Adrenal gland (tissue), 9 donors: ENCODE measurements at regions not wholly inside any gene's neighbourhood (a gene's known extent, or its start where the extent isn't known, plus 50 kb on each side); places are given as distances from the start of the nearest gene placed in this dataset.

Source experiments
- DNase-seq, 7 donors: peaks; one replicate each; pipeline ENCODE4 v3.0.0-alpha.2; 2019 to 2020
- H3K27ac ChIP-seq, 5 donors: fragments of 200-600 bp; sonication (generic) in 4 of 5; 1 replicate in 3 of 5; 2 replicates in 2 of 5; pipeline versions ENCODE4 v1.5.1 to v1.8.0; 2016 to 2020; ENCODE audit warnings: mild to moderate bottlenecking in 1 of 5
- H3K27me3 ChIP-seq: fragments of 200-600 bp; 2 replicates; pipeline ENCODE4 v1.8.0; 2021
- H3K36me3 ChIP-seq, 2 donors: fragments of 200-600 bp; replicated peaks in 1 of 2; 1 replicate in 1 of 2; 2 replicates in 1 of 2; pipeline versions ENCODE4 v1.5.1 to v1.8.0; 2018 to 2022
- H3K4me1 ChIP-seq, 2 donors: fragments of 200-600 bp; replicated peaks in 1 of 2; 1 replicate in 1 of 2; 2 replicates in 1 of 2; pipeline versions ENCODE4 v1.5.1 to v1.8.0; 2018 to 2021
- H3K4me3 ChIP-seq, 4 donors: fragments of 200-600 bp; sonication (generic) in 3 of 4; one replicate each; pipeline ENCODE4 v1.5.1; 2016 to 2018
- H3K9me3 ChIP-seq, 3 donors: fragments of 200-600 bp; sonication (generic) in 1 of 3; replicated peaks in 1 of 3; 1 replicate in 2 of 3; 2 replicates in 1 of 3; pipeline versions ENCODE4 v1.5.1 to v1.8.0; 2016 to 2021
- CTCF ChIP-seq, 6 experiments: fragments of 450-650 bp in 4 of 6; fragments of 200-600 bp in 2 of 6; sonication (generic) in 1 of 6; IDR thresholded peaks; 1 replicate in 5 of 6; 2 replicates in 1 of 6; pipeline versions ENCODE4 v1.5.1 to v1.8.0; 2016 to 2021; ENCODE audit warnings: antibody characterized with exemption in 6 of 6, mild to moderate bottlenecking in 2 of 6, moderate library complexity in 1 of 6
- POLR2A ChIP-seq, 2 donors: fragments of 450-650 bp; IDR thresholded peaks; one replicate each; pipeline ENCODE4 v1.6.1; 2017; ENCODE audit warnings: antibody characterized with exemption in 2 of 2, mild to moderate bottlenecking in 2 of 2, moderate library complexity in 1 of 2
- WGBS, 4 donors: extraction: QIAGEN DNeasy Blood & Tissue Kit in 2 of 4; methylation state at CpG; one replicate each; pipeline versions ENCODE4 v1.1.5 to v1.1.7; 2013 to 2017; 5-methylcytosine and 5-hydroxymethylcytosine counted together
- intact Hi-C, 2 donors: fragments of 100-400 bp; cut with DNase I; formaldehyde crosslinking; loops; one replicate each; pipeline versions ENCODE4 v1.14.1 to v1.15.0; 2022 to 2023
- donor health status: healthy with polysubstance abuse.
- donor health status: Bipolar disorder and iron deficiency.
- donor health status: DM: yes; HTN: yes; CAD: no.
- donor health status: DM: no; HTN: no; CAD: no.
- donor health status: DM: no; HTN: no; CAD: no.

DNA sequence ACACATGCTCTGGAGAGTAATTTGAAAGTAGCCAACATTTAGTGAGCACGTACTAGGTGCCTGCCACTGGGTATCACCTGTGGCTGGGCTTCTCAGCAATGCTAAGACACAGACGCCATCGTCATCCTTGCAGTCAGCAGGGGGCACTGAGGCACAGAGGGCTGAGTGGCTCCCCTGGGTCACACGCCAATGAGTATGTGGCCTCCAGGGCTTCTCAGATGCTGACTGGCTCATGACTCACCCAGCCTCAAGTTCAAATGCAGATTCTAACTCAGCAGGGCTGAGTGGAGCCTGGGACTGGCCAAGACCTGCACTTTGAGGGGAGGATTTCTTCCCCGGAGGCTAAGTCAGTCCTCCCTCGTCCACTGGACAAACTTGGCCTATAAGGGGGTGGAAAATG lies 115.1 kb upstream of the CACNA1A start:
- 50 to 75% (median 66%) methylated on average over 6 of the region's 6 CpGs for WGBS, 4 donors
- Histone ChIP-seq H3K4me1 (no peaks in the 10 kb centered on the region), H3K9me3 (no peaks in the 10 kb centered on the region), H3K27me3 (peaks cover 16% of the 10 kb centered on the region), H3K4me3 (no peak overlapping the region), H3K27ac (no peak overlapping the region), H3K36me3 (no peaks in the 10 kb centered on the region)
- intact Hi-C loops = no loop called here
- DNase-seq = peak; percentile 44 to 77 (median 70)
- TF ChIP-seq POLR2A (IDR thresholded peaks at IDR 0.05) = no peak
- no peak for TF ChIP-seq CTCF (IDR thresholded peaks at IDR 0.05)

DNA sequence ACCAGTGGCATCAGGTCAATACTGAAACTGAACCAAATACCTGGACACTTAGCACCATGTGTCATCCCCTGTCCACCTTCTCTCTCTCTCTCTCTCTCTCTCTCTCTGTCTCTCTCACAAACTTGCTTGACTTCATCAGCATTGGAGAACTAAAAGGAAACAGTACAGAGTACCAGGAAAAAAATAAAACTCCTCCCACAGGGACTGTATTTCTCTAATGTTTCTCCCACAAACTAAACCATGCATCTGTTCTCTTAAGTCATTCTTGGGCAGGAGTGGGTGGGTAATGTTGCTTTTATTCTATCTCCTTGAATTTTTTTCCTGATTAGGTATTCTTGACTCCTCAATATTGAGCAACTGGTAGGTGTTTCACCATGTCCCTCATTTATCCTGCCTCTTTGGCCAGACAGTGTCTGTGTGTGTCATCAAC lies 112.9 kb upstream of the CACNA1A start:
- Histone ChIP-seq H3K27me3 (peaks cover 5% of the 10 kb centered on the region), H3K4me1 (no peaks in the 10 kb centered on the region), H3K9me3 (no peaks in the 10 kb centered on the region), H3K36me3 (no peaks in the 10 kb centered on the region), H3K4me3 (no peak overlapping the region), H3K27ac (no peak overlapping the region)
- intact Hi-C loops = no loop called here
- DNase-seq = no peak
- TF ChIP-seq CTCF (IDR thresholded peaks at IDR 0.05) = no peak
- TF ChIP-seq POLR2A (IDR thresholded peaks at IDR 0.05) = no peak

GRCh38 chr19:13615890-13616289 lies 109.6 kb upstream of the CACNA1A start:
- Histone ChIP-seq H3K27ac (no peak overlapping the region), H3K36me3 (no peaks in the 10 kb centered on the region), H3K4me1 (no peaks in the 10 kb centered on the region), H3K27me3 (no peaks in the 10 kb centered on the region), H3K4me3 (no peak overlapping the region), H3K9me3 (no peaks in the 10 kb centered on the region)
- WGBS, 4 donors = 49 to 57% (median 55%) methylated on average over 9 of the region's 9 CpGs
- no peak for TF ChIP-seq POLR2A (IDR thresholded peaks at IDR 0.05)
- no peak for TF ChIP-seq CTCF (IDR thresholded peaks at IDR 0.05)
- intact Hi-C loops = no loop called here
- DNase-seq = no peak

GRCh38 chr19:13613447-13613846 lies 107.2 kb upstream of the CACNA1A start:
- Histone ChIP-seq H3K27me3 (no peaks in the 10 kb centered on the region), H3K27ac (no peak overlapping the region), H3K9me3 (no peaks in the 10 kb centered on the region), H3K4me1 (no peaks in the 10 kb centered on the region), H3K36me3 (no peaks in the 10 kb centered on the region), H3K4me3 (no peak overlapping the region)
- 69 to 86% (median 73%) methylated on average over 13 of the region's 13 CpGs for WGBS, 4 donors
- no peak for DNase-seq
- TF ChIP-seq POLR2A (IDR thresholded peaks at IDR 0.05) (no peak), CTCF (IDR thresholded peaks at IDR 0.05) (no peak)
- intact Hi-C loops = no loop called here
